ENCODE measurements at regions not wholly inside any gene's neighbourhood (a gene's known extent, or its start where the extent isn't known, plus 50 kb on each side); places are given as distances from the start of the nearest gene placed in this dataset.

DNA sequence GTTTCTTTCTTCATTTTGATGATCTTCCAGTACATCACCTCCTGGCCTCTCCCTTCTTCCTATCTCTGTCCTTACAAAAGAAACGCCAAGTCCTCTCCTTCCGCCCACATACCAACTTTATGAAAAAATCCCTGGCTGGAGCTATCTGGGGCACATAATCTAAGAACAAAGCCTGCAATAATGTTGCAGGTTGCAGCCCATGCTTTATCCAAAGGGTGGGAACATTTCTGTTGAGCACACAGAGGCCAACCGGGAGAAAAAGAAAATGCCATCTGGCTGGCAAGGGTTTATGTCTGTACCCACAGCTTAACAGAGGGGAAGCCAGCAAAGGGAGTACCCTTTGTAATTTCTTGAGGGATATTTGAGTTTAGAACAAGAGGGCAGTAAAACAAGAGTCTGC is 409.6 kb downstream of the SOX9 start:
- no peak for DNase-seq

DNA sequence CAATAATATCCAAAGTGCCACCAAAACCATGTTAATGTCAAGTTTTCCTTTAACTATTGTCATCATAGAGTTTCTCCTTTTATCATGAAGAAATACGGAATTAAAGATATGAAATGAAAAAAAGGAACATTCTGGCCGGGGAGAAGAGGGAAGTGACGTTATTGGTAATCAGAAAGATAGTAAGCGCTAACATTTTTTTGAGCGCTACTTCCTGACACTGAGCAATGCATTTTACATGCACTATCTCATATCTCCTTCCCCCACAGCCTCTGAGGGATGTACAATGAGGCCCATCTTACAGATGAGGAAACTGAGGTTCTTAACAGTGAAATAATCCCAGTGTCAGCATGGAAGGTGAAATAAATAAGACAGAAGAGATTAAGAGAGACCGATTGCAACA is 410.9 kb downstream of the SOX9 start:
- no peak for DNase-seq

DNA sequence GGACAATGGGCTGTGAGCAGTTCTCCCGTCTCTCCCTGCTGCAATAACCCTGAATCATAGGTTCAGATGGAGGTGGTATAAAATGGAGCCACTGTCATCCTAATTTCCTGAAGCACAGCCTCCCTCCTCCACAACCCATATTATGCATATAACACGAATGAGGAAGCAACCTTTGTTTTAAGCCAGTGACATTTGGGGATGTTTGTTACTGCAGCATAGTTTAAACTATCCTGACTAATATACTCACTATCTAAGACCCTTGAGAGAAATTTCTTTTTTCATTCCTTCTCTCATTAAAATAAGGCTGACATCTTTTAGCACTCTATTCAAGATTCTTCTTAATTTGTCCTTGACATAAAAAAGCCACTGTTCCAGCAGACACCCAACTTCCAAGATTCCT is 413.4 kb downstream of the SOX9 start:
- no peak for DNase-seq

DNA sequence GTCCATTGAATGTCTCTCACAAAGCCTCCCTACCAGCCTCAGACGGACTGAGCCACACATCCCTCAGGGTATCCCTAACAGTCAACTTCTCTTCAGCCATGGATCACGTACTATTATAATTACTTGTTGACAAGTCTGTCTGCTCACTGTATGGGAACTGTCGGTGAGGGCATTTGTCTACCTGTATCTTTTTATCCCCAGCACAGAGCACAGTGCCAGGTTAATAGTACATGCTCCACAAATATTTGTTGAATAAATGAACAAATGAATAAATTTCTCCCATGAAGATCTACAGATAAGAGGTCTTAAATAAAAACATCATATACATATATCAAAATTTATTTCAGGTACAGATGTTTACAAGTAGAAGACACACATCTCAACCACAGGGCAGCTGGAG is 414.0 kb downstream of the SOX9 start:
- no peak for DNase-seq

DNA sequence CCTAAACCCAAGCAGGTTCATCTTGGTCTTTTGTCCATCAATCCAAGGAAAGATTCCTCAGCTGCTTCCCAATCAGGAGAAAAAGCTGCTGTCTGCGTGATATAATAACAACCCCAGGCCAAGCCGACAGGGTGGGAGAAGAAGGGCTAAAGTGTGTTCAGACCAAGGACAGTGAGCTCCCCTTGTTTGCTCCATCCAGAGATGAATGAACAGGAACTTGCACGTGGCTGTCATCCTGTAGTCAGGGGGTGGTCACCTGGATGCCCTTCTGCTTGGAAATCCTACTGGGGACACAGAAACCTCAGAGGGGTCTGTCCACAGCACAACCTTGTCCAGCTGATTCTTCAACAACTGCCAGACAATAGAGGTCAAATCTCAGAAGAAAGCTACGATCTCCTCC is 414.5 kb downstream of the SOX9 start:
- DNase-seq = no peak

DNA sequence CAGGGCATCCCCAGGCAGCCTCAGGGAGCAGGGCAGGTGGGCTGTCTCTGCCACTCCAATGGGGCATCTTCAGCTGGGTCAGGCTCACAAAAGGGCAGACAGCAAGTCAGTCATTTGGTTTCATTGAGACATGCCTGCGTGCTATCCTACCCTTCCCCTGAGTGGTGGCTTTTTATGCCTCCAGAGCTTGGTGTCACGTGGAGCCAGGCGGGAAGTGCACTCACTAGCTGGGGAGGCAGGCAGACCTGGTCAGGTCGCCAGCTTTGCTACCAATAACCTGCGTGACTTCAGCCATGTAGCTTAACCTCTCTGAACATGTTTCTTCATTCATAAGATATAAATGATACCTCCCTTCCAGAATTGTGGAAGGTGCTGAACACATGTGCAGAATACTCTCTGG is 415.0 kb downstream of the SOX9 start:
- no peak for DNase-seq

DNA sequence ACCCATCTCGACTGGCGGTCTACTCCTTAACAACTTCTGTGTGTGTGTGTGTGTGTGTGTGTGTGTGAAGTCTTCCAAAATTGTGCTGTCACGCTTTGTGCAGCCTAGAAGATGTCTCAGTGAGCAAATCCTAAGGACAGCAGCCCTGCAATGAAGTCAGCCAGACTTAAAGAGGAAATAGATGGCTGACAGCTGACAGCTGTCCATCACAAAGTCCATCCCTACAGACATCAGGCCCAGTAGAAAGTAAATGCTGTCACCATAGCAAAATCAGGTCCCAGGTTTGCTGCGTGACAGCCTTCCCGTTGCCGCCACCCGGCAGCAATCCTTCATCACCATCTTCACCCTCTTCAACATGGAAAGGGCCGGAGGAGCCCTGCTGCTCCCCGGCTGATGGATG is 416.0 kb downstream of the SOX9 start:
- no peak for DNase-seq

DNA sequence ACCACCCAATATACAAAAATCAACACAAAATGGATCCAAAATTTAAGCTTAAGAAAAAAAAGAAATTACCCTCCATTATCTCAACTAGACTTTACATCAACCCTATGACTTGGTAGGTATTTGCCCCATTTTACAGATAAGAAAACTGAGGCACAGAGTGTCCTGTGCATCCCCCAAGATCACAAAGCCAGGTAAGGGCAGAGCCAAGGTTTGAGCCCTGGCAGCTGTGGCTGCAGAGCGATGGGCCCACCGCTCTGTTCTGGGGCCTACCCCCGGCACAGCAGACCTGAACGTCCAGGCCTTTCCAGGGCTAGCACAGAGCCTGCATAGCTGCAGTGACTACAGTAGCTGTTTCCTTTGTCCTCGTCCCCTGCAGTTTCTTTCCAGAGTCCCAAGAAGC is 417.6 kb downstream of the SOX9 start:
- no peak for DNase-seq

DNA sequence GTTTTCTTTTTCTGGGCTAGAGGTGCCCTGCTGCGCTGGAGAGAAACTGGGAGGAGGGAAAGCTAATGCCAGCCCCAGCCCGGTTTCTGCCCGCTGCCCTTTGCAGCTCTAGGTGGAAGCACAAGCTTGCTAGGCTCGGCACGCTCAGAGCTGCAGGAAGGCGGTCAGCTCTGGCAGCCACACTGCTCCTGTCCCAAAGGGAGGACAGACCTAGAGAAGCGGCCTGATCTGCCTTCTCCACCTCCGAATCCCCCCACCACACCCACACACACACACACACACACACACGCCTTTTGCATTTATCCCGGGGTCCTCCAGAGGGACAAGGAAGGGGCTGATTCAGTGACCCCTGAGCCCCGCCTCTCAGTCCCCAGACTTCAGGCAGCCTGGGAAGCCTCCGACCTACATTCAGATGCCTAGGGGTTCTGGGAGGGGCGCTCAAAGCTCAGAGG is 418.1 kb downstream of the SOX9 start:
- DNase-seq = no peak

DNA sequence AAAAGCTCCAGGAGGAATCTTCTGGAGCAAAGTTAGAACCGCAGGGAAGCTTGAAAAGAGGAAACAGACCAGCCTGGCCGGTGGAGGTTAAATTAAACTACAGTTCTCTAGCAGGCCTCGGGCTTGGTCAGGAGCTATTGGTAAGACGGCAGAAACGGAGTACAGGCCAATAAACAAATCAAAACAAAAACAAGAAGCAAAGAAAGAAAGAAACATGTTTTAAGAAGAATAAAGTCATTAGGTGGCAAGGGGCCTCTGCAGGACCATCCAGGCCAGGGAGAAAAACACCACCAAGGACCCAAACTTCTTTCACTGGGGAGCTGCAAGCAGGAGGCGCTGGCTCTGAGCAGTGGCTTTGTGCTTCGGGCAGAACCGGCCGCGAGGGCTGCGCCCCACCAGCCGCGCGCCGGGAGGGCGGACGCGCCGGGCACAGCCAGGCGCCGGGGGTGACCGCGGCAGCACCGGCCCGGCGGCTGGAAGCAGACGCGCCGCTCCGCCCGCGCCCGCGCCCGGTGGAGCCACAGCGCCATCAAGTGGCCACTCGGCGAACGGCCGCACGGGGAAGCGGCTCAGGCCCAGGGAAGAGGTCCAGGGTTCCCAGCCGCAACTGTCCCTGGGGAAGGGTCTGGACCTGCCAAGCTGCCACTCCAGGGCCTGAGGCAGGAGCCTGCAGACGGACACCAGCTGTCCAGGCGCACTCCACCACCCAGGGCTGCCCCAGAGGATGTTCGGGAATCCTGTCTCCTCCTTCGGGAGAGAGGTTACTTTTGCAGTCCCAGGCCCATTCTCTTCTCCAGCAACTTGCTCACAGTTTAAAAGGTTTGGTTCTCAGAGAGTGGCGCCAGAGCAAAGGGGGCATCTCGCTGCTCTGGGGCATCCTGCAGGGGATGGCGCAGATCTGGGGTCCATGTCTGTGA is 419.4 kb downstream of the SOX9 start:
- DNase-seq = peak; percentile 80 to 85

DNA sequence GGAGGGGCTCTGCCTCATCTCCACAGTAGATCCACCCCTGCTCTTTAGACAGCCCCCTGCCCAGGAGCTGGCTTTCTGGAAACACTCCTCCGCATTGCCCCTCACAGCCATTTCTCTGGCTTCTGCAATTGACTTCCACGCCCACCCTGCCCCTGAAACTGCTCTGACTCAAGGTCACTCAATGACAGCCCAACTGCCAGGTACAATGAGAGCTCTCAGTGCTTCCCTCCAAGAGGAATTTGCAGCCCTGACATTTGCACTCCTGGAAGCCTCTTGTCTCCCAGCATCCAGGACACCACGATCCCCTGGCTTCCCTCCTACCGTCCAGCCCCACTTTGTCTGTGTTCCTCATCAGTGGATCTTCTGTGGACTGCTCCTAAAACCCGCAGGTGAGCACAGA is 421.5 kb downstream of the SOX9 start:
- DNase-seq = no peak

DNA sequence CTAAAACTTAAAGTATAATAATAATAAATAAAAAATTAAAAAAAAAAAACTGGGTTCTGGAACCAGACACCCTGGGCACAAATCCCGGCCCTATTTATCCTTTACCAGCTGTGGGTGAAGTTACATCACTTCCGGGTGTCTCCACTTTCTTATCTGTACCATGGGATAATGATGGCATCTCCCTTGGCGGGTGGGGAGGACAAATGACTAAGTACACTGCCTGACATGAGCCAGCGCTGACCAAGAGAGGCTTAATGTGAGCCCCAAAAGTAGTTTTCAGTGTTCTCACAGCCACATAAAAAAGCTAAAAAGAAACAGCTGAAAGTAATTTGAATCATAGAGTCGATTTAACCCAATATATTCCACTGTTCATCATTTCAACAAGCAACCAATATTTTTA is 424.9 kb downstream of the SOX9 start:
- no peak for DNase-seq

DNA sequence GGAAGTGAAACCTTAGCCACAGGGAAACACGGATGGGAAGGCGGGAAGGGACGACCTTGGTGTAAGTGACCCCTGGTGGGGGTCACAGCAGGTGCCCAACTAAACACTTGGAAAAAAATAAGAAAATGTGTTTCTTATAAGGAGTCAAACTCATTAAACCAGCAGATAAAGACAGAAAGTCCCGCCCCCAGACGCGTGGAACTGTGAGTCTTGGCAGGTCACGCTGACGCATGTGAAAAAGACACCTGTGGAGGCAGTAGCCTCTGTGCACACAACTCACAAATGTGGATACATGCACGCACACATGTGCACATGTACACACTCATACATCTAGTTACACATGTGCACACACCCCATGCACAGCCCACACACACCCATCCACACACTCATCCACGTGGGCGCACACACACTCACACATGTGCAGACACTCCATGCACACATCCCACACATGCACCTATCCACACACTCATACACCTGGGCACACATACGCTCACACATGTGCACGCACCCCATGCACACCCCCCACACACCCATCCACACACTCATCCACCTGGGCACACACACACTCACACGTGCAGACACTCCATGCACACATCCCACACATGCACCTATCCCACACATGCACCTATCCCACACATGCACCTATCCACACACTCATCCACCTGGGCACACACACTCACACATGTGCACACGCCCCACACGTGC is 432.4 kb downstream of the SOX9 start:
- DNase-seq = no peak

DNA sequence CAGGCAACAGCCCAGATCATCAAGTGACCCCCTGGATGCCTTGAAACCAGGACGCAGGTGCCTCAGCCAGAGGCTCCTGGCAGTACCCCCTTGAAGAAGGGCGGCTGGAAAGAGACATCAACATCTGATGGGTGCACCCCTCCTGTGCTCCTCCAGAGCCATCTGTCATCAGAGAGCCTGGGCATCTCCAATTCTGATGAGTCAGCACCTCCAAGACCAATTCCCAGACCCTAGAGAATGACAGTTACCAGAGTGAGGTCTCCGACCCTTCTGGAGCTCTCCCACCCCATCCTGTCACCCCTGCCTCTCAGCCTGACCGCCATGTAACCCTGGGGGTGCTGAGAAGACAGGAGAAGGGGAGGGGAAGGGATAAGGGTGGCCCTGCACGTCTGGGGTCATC is 433.7 kb downstream of the SOX9 start:
- DNase-seq = no peak

DNA sequence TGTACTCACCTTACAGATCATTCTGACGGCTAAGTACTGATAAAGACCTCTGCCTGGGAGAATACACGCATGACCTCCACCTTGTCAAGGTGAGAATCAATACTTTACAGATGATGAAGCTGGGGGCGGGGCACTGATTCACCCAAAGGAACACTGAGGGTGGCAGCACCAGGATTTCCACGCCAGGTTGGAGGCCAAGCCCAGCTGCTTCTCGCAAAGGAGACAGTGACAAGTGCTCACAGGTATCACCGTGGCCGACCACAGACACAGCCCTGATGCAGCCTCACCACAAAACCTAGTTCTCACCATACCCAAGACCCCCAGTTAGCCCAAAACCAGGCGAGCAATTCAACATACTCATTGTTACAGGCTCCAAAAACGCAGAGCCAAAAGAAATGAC is 434.2 kb downstream of the SOX9 start:
- DNase-seq = no peak

DNA sequence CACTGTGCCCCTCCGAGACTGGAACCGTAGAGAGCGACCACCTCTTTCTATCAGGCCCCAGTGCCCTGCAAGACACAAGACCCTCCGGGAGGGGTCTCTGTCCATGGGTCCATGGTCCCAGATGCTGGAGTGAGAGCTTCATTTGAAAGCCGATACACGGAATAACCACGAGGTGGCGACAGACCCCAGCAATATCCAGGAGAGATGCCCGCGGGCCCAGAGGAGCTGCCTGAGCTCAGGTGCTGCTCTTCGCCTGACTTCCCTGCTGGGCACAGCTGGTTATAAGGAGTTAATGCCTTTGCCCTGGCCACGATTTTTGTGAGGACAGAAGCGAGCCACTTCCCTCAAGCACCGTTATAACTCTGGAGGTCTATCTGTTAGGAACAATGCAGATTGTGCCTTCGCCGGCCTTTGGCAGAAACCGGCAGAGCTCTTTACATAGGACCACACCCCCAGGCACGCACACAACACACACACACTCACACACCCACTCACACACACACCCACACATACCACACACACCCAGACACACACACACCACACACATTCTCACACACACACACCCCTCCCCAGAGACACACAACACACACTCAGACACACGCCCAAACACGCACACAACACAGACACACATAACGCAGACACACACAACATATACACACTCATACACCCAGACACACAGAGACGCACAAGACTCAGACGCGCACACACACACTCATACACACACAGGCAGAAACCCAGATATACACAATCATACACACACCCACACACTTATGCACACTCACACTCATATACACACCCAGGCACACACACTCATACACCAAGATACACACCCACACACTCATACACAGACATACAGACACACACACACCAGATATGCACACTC is 436.4 kb downstream of the SOX9 start:
- DNase-seq = peak; percentile 75 to 77

DNA sequence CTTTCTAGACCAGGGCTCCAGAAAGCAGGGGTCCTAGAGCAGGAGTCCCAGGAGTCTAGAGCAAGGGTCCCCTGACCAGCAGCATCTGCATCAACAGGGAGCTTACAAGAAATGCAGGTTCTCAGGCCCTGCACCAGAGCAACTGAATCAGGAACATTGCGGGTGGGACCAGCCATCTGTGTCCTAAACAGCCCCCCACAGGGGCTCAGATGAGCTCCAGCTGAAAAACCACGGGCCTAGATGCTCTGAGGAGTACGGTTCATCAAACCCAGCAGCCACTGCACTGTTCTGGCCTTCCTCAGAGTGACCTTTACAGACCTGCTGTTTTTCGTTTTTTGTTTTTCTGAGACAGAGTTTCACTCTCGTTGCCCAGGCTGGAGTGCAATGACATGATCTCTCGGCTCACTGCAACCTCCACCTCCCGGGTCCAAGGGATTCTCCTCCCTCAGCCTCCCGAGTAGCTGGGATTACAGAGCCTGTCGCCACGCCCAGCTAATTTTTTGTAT is 438.2 kb downstream of the SOX9 start:
- no peak for DNase-seq

DNA sequence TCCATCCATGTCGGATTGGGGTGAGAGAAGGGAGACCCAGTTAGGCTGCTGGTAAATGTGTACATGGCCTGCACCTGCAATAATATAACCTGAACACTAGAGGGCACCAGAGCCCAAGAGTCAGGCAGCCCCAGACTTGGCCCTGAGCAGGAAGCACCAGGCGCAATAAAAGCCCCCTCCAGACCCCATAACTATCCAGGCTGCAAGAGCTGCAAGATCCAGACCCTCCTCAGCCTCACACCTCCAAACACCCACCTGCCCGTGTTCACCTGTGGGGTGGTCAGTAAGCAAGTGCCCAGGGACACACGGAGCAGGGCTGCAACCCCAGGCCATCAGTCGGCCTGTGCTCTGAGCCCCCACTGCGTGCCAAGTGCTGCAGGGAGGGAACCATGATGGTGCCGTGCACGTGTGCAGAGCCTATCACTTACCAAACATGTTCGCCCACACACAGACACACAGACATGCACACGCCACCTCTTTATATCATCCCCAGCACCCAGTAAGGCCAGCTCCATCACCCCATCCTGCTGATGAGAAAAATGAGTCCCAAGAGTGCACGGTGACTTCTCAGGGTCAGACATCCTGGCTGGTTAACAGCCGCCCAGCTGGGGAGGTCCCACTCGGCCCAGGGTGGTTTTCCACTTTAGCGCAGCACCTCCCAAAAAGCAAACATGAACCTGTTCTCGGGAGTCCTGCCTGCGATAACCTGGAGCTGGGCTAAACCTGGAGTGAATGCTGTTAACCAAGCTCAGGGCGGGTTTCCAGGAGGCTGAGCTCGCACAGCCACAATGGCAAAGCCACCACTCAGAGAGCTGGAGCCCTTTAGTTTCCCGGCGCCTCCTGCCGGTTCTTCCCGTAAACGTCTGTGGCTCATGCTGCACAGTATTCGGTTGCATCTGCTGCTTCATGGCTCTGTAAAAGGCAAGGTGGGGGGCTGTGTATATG is 439.8 kb downstream of the SOX9 start:
- DNase-seq = peak; percentile 46 to 56

DNA sequence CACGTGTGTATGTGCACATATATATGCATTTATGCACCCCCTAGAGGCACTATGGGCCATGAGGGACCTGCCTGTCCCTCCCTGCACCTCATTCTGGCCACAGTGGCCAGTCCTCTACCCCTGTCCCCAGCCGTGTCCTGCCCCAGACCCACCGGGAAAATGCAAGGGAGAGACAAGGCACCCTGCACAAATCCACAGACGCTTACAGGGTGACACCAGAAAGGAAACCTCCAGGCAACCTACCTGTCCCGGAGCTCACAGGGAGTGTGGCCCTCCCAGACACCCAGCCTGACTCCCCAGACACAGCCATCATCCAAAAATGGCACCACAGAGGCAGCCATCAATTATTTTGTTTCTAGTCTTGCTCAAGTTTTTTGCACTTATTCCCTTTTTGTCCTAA is 440.4 kb downstream of the SOX9 start:
- DNase-seq = no peak

DNA sequence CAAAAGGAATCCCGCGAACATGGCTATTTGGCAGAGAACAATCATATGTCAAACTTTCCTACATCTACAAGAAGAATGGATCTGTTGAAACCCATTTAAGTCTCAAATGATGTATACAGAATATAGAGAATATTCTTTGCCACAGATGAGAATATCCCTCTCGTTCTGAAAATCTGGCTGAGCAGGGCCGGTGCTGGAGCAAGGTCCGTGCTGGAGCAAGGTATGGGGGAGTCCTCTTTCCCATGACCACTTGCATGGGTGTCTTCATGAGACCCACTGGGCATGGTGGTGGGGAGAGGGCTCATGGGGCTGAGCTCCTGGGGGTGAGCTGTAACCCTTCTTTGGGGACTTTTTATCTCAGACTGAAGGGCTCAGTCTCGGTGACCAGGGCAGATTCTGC is 440.9 kb downstream of the SOX9 start:
- no peak for DNase-seq

DNA sequence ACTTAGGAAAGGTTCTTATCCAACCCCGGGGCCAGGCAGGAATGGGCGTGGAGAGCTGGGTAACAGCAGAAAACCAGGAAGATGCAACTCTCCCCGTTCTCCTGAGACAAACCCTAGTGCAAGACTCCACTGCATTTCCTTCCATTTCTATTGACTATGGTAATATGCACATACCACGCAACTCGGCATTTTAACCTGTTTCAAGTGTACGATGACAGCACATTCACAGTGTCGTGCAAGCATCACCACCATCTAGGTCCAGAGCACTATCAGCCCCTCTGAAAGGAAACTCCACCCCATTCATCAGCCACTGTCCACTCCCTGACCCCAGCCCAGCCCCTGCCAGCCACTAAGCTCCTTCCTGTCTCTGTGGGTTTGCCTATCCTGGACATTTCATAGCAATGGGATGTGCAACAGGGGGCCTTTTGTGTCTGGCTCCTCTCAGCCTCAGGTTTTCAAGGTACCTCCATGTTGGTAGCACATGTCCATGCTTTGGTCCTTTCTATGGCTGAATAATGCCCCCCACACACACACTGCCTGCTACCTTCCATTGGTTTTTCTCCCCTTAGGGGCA is 441.9 kb downstream of the SOX9 start:
- DNase-seq = no peak

DNA sequence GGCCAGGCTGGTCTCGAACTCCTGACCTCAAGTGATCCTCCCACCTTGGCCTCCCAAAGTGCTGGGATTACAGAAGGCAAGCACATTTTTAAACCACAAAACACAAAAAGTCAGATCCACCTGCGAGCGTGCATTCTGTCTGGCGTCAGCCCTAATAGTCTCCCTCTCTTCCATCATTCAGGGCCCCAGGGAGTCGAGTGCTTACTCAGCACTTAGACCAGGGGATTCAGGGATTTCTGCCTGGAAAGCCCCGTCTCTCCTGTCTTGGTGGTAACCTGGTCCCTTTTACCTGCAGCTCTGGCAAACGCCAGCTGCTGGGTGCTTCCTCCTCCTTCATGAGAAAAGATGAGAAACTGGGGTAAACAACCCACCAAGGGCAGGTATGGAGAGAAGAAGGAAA is 443.1 kb downstream of the SOX9 start:
- DNase-seq = no peak
